Muscle of leg (tissue), 3 donors: ENCODE measurements at regions not wholly inside any gene's neighbourhood (a gene's known extent, or its start where the extent isn't known, plus 50 kb on each side); places are given as distances from the start of the nearest gene placed in this dataset.

Source experiments
- DNase-seq: peaks from one replicate; pipeline ENCODE4 v3.0.0; 2013
- H3K27ac ChIP-seq: one replicate; pipeline ENCODE4 v1.5.1; 2013; ENCODE audit warnings: mild to moderate bottlenecking, low read length, control low read depth
- H3K27me3 ChIP-seq: one replicate; pipeline ENCODE4 v1.6.1; 2013; ENCODE audit warnings: low read length; ENCODE audit not compliant: control insufficient read depth, insufficient read depth
- H3K36me3 ChIP-seq: one replicate; pipeline ENCODE4 v1.6.1; 2013; ENCODE audit warnings: low read length; ENCODE audit not compliant: control insufficient read depth, insufficient read depth
- H3K4me1 ChIP-seq: one replicate; pipeline ENCODE4 v1.6.1; 2013; ENCODE audit warnings: low read length; ENCODE audit not compliant: control insufficient read depth, insufficient read depth
- H3K4me3 ChIP-seq: one replicate; pipeline ENCODE4 v1.5.1; 2013; ENCODE audit warnings: low read length, control low read depth
- H3K9me3 ChIP-seq: replicated peaks from 2 replicates; pipeline ENCODE4 v1.6.1; 2013; ENCODE audit warnings: low read depth, low read length; ENCODE audit not compliant: control insufficient read depth
- WGBS: methylation state at CpG from one replicate; pipeline ENCODE4 v1.1.5; 2013; ENCODE audit warnings: missing lambda C conversion rate; ENCODE audit not compliant: insufficient coverage; 5-methylcytosine and 5-hydroxymethylcytosine counted together

- H3K27ac ChIP-seq = no peak overlapping the region
- peak; percentile 3 for DNase-seq
- no peak overlapping the region for H3K4me3 ChIP-seq
- no peaks in the 10 kb centered on the region for H3K27me3 ChIP-seq
- 33% methylated on average over 3 of the region's 4 CpGs for WGBS
- no peaks in the 10 kb centered on the region for H3K9me3 ChIP-seq
- H3K4me1 ChIP-seq = no peaks in the 10 kb centered on the region
- no peaks in the 10 kb centered on the region for H3K36me3 ChIP-seq
Measured at GRCh38 chr6:101236709-101237108, 156.8 kb upstream of the GRIK2 start.

DNA sequence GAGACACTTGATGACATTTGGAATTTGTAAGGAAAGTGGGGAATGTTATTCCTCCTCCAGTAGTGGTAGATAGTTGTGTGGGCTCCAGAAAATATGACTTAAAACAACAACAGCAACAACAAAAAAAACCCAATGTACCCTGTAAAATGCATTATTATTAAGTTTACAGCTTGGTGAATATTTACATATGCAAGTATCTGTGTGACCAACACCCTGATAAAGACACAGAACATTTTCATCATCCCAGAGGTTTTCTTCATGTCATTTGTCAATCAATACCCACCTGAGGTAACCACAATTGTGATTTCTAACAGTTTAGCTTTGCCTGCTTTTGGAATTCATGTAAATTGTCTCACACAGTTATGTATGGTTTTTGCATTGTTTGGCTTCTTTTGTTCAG is 152.1 kb upstream of the GRIK2 start:
- H3K27me3 ChIP-seq = no peaks in the 10 kb centered on the region
- no peaks in the 10 kb centered on the region for H3K4me1 ChIP-seq
- DNase-seq = no peak
- no peak overlapping the region for H3K4me3 ChIP-seq
- no peaks in the 10 kb centered on the region for H3K36me3 ChIP-seq
- H3K9me3 ChIP-seq = no peaks in the 10 kb centered on the region
- no peak overlapping the region for H3K27ac ChIP-seq

- no peaks in the 10 kb centered on the region for H3K36me3 ChIP-seq
- DNase-seq = no peak
- H3K27ac ChIP-seq = no peak overlapping the region
- H3K4me3 ChIP-seq = no peak overlapping the region
- no peaks in the 10 kb centered on the region for H3K4me1 ChIP-seq
- no peaks in the 10 kb centered on the region for H3K27me3 ChIP-seq
- H3K9me3 ChIP-seq = peaks cover 8% of the 10 kb centered on the region
Measured at GRCh38 chr6:101249470-101249869, 144.0 kb upstream of the GRIK2 start.

- Histone ChIP-seq H3K27ac (no peak overlapping the region), H3K4me1 (no peaks in the 10 kb centered on the region), H3K9me3 (no peaks in the 10 kb centered on the region), H3K4me3 (no peak overlapping the region), H3K36me3 (no peaks in the 10 kb centered on the region), H3K27me3 (no peaks in the 10 kb centered on the region)
- no peak for DNase-seq
Measured at GRCh38 chr6:101257163-101257562, 136.3 kb upstream of the GRIK2 start.

- 69% methylated on average over 4 of the region's 5 CpGs for WGBS
Measured at GRCh38 chr6:101259505-101259904, 134.0 kb upstream of the GRIK2 start.

DNA sequence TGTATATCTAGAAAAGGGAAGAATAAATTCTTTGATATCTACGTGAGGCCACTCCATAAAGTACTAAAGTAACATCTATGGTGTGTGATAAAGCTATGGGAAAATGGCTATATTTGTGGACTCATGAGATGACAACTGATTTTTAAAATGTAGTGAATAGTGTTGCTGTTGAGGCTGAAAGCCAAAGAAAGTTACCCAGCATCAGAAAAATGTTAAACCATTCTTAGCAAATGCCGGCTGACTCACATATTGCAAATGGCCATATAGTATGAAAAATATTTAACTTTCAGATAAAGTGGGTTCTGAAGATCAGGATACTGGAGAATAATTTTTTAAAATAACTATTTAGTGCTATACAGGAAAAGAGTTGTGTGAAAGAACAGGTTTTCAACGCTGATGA is 129.9 kb upstream of the GRIK2 start:
- H3K9me3 ChIP-seq = no peaks in the 10 kb centered on the region
- H3K36me3 ChIP-seq = no peaks in the 10 kb centered on the region
- no CpG with 5 or more reads among the region's 3 CpGs for WGBS
- H3K27me3 ChIP-seq = no peaks in the 10 kb centered on the region
- no peak overlapping the region for H3K4me3 ChIP-seq
- DNase-seq = no peak
- no peak overlapping the region for H3K27ac ChIP-seq
- no peaks in the 10 kb centered on the region for H3K4me1 ChIP-seq

More at GRCh38 chr6:101259505-101259904, 134.0 kb upstream of the GRIK2 start:
- H3K36me3 ChIP-seq = no peaks in the 10 kb centered on the region
- no peak overlapping the region for H3K27ac ChIP-seq
- H3K9me3 ChIP-seq = no peaks in the 10 kb centered on the region
- DNase-seq = no peak
- no peaks in the 10 kb centered on the region for H3K27me3 ChIP-seq
- no peak overlapping the region for H3K4me3 ChIP-seq
- H3K4me1 ChIP-seq = no peaks in the 10 kb centered on the region

GRCh38 chr6:101266063-101266462 is 127.4 kb upstream of the GRIK2 start:
- no peaks in the 10 kb centered on the region for H3K4me1 ChIP-seq
- H3K9me3 ChIP-seq = no peaks in the 10 kb centered on the region
- WGBS = no CpG with 5 or more reads among the region's 2 CpGs
- no peak overlapping the region for H3K4me3 ChIP-seq
- DNase-seq = no peak
- no peak overlapping the region for H3K27ac ChIP-seq
- H3K27me3 ChIP-seq = no peaks in the 10 kb centered on the region
- no peaks in the 10 kb centered on the region for H3K36me3 ChIP-seq

DNA sequence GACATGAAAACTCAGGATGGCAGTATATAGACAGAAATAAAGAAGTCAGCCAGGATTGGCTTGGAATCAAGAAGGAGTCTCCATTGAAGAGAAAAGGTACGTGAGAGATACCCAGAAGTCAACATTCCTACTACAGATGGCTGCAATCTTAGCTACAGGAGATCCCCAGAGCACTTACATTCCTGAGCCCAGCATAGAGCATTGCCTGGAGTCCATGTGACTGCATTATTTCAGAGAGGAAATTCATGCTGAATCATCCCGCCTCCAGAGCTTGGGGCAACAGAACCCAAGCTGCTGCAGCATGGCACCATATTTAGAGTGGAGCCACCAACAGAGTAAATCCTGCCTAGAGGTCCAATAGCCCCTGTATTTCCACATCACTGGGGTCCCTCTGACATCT is 125.0 kb upstream of the GRIK2 start:
- Histone ChIP-seq H3K4me3 (no peak overlapping the region), H3K4me1 (no peaks in the 10 kb centered on the region), H3K27me3 (no peaks in the 10 kb centered on the region), H3K36me3 (no peaks in the 10 kb centered on the region), H3K27ac (no peak overlapping the region), H3K9me3 (no peaks in the 10 kb centered on the region)
- DNase-seq = no peak
- 92% methylated on average over 1 of the region's 2 CpGs for WGBS

GRCh38 chr6:101275251-101275650 is 118.3 kb upstream of the GRIK2 start:
- WGBS = no CpG with 5 or more reads among the region's 5 CpGs
- Histone ChIP-seq H3K36me3 (no peaks in the 10 kb centered on the region), H3K27me3 (no peaks in the 10 kb centered on the region), H3K4me1 (no peaks in the 10 kb centered on the region), H3K27ac (no peak overlapping the region), H3K9me3 (no peaks in the 10 kb centered on the region), H3K4me3 (no peak overlapping the region)
- no peak for DNase-seq

DNA sequence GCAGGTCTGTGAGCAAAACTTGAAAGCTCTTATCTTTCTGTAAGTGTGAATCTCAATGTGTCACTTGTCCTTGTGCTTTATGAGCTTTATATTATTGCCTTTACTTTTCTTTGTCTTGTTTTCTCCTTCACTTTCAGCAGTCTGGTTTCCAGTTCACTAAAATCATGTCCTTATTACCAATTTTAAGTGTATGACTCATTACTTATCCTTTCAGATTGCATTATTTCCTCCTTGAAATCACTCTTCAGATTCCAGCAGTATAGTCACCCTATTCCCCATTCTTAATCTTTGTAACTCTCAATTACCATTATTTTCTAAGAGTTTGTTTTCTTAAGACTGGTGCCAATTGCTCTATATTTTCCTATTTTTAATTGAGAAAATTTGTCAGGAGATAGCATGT is 117.4 kb upstream of the GRIK2 start:
- DNase-seq = no peak
- Histone ChIP-seq H3K4me3 (no peak overlapping the region), H3K27me3 (no peaks in the 10 kb centered on the region), H3K9me3 (no peaks in the 10 kb centered on the region), H3K27ac (no peak overlapping the region), H3K4me1 (no peaks in the 10 kb centered on the region), H3K36me3 (no peaks in the 10 kb centered on the region)

DNA sequence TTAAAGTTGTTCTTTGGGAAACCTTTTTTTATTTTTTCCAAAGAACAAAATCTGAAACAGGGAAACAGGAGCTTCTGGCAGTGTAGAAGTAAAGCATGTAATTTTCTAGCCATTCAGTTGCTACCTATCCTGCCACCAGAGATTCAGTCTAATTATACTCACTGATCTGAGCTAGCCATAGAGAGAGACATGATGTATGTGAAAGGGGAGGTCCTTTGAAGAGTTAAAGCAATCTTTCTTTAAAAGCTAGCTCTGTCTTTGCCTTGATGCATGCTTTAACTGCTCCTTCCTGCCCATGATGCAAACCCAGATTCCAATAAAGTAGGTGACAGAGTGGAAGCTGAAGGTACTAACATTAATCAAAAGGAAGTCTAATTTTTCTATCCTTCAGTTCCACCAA is 114.1 kb upstream of the GRIK2 start:
- H3K36me3 ChIP-seq = no peaks in the 10 kb centered on the region
- H3K27ac ChIP-seq = no peak overlapping the region
- no peaks in the 10 kb centered on the region for H3K27me3 ChIP-seq
- no peak for DNase-seq
- H3K4me3 ChIP-seq = no peak overlapping the region
- H3K4me1 ChIP-seq = no peaks in the 10 kb centered on the region
- H3K9me3 ChIP-seq = no peaks in the 10 kb centered on the region
